Superior temporal gyrus (tissue), 1 donor: ENCODE measurements at regions not wholly inside any gene's neighbourhood (a gene's known extent, or its start where the extent isn't known, plus 50 kb on each side); places are given as distances from the start of the nearest gene placed in this dataset.

Experiments
- DNase-seq: peaks from one replicate; pipeline ENCODE4 v3.0.0-alpha.2; 2016; ENCODE audit errors: extremely low spot score

GRCh38 chr17:79473876-79474440 lies 136.9 kb downstream of the RBFOX3 start:
- DNase-seq = no peak

DNA sequence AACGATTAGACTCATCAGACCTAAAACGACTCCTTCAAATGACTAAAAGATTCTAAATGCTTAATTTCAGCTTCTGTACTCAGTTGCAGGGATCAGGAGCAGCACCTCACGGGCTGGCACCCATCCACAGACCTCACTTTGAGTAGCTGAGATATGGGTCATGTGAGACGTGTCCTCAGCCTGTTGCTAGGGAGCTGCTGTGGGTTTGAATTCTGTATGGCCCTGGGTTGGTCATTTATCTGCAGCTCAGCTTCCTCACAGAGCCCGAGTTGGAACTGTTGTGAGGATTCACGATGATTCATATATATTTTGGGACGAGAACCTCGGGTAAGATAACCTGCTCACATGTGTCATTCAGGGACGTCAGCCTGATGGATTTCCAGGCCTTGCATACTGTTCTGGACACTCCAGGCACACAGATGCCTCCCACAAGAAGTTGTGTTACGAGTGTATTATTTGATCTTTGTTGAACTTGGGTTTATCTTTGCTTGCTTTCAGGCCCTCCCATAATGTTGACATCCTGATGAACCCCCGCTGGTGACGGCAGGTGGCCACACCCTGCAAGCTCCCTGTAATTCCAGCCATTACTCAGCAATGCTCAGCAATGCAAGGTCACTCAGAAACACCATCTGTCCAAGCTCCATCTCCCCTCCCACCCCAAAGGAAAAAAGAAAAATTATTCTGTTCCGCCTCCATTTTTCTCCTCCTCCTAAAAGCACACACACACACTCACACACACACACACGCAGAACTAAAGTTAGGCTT lies 137.6 kb downstream of the RBFOX3 start:
- no peak for DNase-seq

DNA sequence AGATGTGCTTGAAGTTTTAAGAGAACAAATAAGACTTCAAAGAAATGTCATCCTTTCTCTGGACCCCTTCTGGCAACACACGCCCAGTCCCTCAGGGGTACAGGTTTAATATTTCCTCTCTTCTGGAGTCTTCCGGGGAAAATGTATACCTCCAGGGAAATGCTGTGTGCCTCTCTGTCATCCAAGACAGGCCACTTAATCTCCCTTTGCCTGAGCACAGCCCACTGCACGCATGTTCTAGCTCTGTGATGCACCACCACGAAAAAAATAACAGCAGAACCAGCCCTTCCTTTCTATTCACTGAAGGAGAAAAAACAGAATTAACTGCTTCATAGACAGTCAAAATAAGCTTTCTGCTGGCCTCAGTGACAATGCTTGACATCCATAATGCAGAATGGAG lies 140.1 kb downstream of the RBFOX3 start:
- no peak for DNase-seq

DNA sequence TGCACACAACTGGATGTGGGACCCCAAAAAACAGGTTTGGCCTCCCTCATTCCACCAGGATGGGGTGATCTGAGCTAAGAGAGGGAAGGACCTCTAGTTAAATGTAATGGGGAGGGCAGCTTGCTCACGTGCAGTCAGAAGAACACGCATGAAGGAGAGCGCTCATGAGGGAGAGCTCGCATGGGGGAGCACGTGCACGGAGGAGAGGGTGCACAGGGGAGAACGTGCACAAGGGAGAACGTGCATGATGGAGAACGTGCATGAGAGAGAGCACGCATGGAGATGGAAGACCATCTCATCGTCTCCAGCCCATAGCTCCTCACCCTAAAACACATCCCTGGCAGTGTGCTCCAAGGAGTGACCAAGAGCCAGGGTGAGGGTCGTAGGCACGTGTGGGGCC lies 141.2 kb downstream of the RBFOX3 start:
- no peak for DNase-seq

DNA sequence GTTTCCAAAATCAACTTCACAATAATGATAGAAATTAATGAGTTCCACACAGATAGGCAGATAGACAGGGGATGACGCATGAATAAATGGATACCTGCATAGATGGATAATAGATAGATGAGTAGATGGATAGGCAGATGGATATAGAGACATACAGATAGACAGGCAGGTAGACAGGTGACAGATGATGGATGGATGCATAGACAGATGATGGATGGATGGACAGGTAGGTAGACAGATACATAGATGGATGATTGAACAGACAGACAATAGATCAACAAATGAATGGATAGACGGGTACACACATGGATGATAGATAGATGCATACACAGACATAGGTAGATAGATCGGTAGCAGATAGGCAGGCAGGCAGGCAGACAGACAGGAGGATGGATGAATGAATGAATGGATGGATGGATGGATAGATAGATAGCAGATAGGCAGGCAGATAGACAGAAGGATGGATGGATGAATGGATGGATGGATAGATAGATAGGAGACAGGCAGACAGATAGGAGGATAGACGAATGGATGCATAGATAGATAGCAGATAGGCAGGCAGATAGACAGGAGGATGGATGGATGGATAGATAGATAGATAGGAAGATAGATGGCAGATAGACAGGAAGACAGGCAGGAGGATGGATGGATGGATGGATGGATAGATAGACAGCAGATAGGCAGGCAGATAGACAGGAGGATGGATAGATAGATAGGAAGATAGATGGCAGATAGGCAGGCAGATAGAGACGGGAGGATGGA lies 142.5 kb downstream of the RBFOX3 start:
- DNase-seq = no peak

GRCh38 chr17:79466562-79467350 lies 144.1 kb downstream of the RBFOX3 start:
- DNase-seq = no peak

GRCh38 chr17:79465681-79466025 lies 145.2 kb downstream of the RBFOX3 start:
- DNase-seq = no peak

DNA sequence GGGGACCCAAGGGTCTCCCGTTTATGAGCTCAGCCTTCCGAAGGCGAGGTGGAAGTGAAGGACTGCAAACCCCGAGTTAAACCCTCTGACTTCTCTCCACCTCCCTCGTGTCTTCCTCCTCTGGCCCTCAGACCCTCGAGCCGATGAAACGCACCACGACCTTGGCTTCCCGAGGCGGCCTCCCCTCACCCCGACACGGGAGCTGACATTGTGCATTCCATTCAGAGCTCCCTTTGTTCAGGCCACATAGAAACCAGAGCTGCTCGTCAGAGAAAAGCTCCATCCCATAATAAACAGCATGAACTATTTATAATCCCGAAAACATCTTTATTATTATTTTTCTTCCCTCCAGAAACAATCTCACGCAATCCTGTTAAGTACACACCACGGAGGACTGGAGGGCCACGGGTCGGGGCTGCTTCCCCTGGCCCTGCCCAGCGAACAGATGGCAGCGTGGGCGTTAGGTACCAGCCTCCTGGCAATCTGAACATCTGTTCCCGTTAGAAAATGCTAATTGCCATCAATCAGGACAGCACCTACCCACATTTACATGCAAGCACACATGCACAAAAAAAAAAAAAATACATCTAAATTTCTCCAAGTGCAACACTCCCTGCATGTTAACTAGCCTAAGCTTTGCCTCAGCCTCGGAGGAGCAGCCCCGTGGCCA lies 145.7 kb downstream of the RBFOX3 start:
- peak; percentile 61 for DNase-seq

- no peak for DNase-seq
Observed at GRCh38 chr17:79464318-79465010, 146.4 kb downstream of the RBFOX3 start.

GRCh38 chr17:79463421-79464317 lies 147.2 kb downstream of the RBFOX3 start:
- no peak for DNase-seq

DNA sequence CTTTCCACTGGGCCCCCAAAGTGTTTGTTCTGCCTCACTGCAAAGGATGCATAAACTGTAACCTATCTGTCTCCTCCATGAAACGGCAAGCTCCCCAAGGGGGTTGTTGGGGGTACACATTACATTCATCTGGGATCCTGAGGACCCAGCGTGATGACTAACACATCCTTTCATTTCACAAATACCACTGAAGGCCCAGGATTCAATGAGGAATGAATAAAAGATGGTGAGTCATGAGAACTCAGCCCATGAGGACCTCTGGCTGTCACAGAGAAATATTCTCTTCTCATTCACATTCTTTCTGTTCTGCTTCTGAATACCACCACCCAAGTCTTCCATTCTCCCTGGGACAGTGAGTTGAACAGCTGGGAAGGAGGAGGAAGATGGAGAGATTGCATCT lies 149.8 kb downstream of the RBFOX3 start:
- DNase-seq = no peak

- no peak for DNase-seq
Observed at GRCh38 chr17:79459846-79460245, 151.0 kb downstream of the RBFOX3 start.

GRCh38 chr17:79459003-79459655 lies 151.7 kb downstream of the RBFOX3 start:
- no peak for DNase-seq

GRCh38 chr17:79458356-79458755 lies 152.5 kb downstream of the RBFOX3 start:
- DNase-seq = no peak

- DNase-seq = no peak
Observed at GRCh38 chr17:79457889-79458288, 153.0 kb downstream of the RBFOX3 start.

- no peak for DNase-seq
Observed at GRCh38 chr17:79457376-79457775, 153.5 kb downstream of the RBFOX3 start.

DNA sequence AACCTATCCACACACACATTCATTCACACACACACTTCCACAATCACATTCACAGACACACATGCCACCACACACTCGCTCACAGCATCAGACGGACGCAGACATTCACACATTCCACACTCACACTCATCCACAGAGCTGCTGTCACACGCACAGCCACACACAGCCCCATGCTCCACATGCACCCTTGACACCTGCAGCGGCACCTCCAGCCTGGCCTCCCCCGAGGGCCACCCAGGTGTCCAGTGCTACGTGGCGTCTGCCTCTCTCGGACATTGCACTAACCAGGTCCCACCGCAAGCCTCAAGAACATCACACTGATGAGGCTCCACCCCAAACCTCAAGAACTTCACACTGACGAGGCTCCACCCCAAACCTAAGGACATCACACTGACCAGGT lies 155.2 kb downstream of the RBFOX3 start:
- no peak for DNase-seq

GRCh38 chr17:79454826-79455225 lies 156.0 kb downstream of the RBFOX3 start:
- DNase-seq = no peak

DNA sequence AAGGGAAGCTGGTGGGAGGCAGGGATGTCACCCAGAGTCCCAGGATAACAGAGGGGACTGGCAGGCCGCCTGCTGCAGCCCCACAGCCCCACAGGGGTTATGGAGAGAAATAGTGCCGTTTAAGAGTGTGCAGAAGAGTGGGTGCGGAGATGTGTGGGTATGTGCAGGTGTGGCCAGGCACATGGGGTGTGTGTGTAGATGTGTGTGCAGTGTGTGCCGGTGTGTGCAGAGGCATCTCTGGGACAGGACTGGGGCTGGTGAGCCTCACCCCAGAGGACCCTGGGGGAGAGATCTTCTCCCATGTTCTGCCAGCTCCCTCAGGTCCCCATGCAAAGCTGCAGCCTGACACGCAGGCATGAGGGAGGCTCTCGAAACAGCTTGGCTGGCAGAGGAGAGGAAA lies 157.4 kb downstream of the RBFOX3 start:
- no peak for DNase-seq

DNA sequence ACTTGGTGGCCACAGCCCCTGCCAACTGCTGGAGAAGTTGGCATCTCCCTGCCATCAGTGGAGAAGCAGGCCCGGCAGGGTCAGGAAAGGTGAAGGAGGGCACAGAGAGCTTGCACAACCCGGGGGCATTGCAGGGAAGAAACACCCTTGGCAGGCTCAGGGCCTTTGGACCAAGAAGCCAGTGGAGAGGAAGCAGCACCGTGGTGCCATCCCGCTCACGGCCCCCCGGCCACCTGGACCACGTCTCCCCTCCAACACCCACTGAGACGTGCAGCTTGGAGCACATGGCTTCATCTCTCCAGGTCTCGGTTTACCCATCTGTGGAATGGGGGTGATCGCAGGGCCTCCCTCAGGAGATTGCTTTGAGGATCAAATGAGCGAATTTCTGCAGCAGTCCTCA lies 158.1 kb downstream of the RBFOX3 start:
- no peak for DNase-seq
